Ishikawa (cell line): ENCODE measurements at regions not wholly inside any gene's neighbourhood (a gene's known extent, or its start where the extent isn't known, plus 50 kb on each side); places are given as distances from the start of the nearest gene placed in this dataset.

Experiments
- CEBPB ChIP-seq: IDR thresholded peaks from 2 replicates; pipeline ENCODE4 v1.6.1; 2012
- TEAD4 ChIP-seq: IDR thresholded peaks from 2 replicates; pipeline ENCODE4 v1.6.1; 2012
- USF1 ChIP-seq: IDR thresholded peaks from 2 replicates; pipeline ENCODE4 v1.6.1; 2012

GRCh38 chr15:31609906-31610305 is 283.3 kb downstream of the KLF13 start:
- TF ChIP-seq USF1 (no peak), CEBPB (no peak), TEAD4 (no peak)
